ENCODE measurements at regions not wholly inside any gene's neighbourhood (a gene's known extent, or its start where the extent isn't known, plus 50 kb on each side); places are given as distances from the start of the nearest gene placed in this dataset.

GRCh38 chr6:40929176-40929575, 109.8 kb downstream of the UNC5CL start:
- Histone ChIP-seq H4K20me1 (ENCODE audit: insufficient read depth, low read length) (no peaks in the 10 kb centered on the region), H3K79me2 (ENCODE audit: insufficient read depth, low read length) (no peaks in the 10 kb centered on the region), H3K9ac (ENCODE audit: insufficient read depth, low read depth, low read length) (no peak overlapping the region), H3K4me3 (replicated peaks in 1 of 3; ENCODE audit: insufficient read depth in 1 of 3, low read depth in 2 of 3, low read length in 3 of 3) (no peak overlapping the region), H3K4me1 (ENCODE audit: insufficient read depth, low read length) (no peaks in the 10 kb centered on the region), H2AFZ (ENCODE audit: low read length) (no peak overlapping the region), H3K27ac (ENCODE audit: extremely low read length, insufficient read depth, low read length) (no peak overlapping the region), H3K4me2 (ENCODE audit: low read depth, low read length) (no peak overlapping the region), H3K36me3 (replicated peaks in 1 of 2; ENCODE audit: control insufficient read depth in 1 of 2, insufficient read depth in 2 of 2, low read length in 2 of 2) (no peaks in the 10 kb centered on the region), H3K27me3 (ENCODE audit: control insufficient read depth in 1 of 2, insufficient read depth in 2 of 2, low read length in 2 of 2) (peaks cover 3 to 27% of the 10 kb centered on the region in 2 experiments; a peak in 4 of 5 replicates), H3K9me3 (ENCODE audit: low read length) (no peaks in the 10 kb centered on the region)
- no peak for DNase-seq (ENCODE audit: low spot score)
- in situ Hi-C loops (cut with HindIII; ENCODE audit: extremely low pct_ligation_motif_present, low pct_unique_long_range_greater_than_20kb) (no loop called here), intact Hi-C loops (cut with micrococcal nuclease; ENCODE audit: unreplicated experiment) (no loop called here)
- no peak for FAIRE-seq
- TF ChIP-seq BCL3 (CRISPR knock-in tag; IDR thresholded peaks at IDR 0.05): no peak
- no peak for TF ChIP-seq TARDBP (CRISPR knock-in tag; IDR thresholded peaks at IDR 0.05)
- TF ChIP-seq MYNN (CRISPR knock-in tag; IDR thresholded peaks at IDR 0.05; ENCODE audit: low read depth): no peak
- no peak for TF ChIP-seq ZNF510 (CRISPR knock-in tag; IDR thresholded peaks at IDR 0.05; ENCODE audit: low read depth)
- no peak for TF ChIP-seq ZNF567 (CRISPR knock-in tag; IDR thresholded peaks at IDR 0.05; ENCODE audit: borderline replicate concordance)
- no peak for TF ChIP-seq ZNF432 (CRISPR knock-in tag; IDR thresholded peaks at IDR 0.05; ENCODE audit: borderline replicate concordance)
- TF ChIP-seq ZNF589 (CRISPR knock-in tag; conservative IDR thresholded peaks at IDR 0.05): no peak
- no peak for TF ChIP-seq TEAD3 (CRISPR knock-in tag; optimal IDR thresholded peaks at IDR 0.05; ENCODE audit: borderline replicate concordance)
- TF ChIP-seq HNF1A (IDR thresholded peaks at IDR 0.05; ENCODE audit: low read depth): no peak
- no peak for TF ChIP-seq HNF1A (CRISPR knock-in tag; IDR thresholded peaks at IDR 0.05; ENCODE audit: borderline replicate concordance)
- no peak for TF ChIP-seq ZNF776 (CRISPR knock-in tag; IDR thresholded peaks at IDR 0.05)
- TF ChIP-seq PAWR (CRISPR knock-in tag; IDR thresholded peaks at IDR 0.05; ENCODE audit: borderline replicate concordance): no peak
- no peak for TF ChIP-seq ZSCAN29 (CRISPR knock-in tag; conservative IDR thresholded peaks at IDR 0.05)
- ChIA-PET POLR2A (no interaction called here), CTCF (ENCODE audit: low intra/inter-chr PET ratio, low total read pairs) (no interaction called here)
- 12% methylated on average over 3 of the region's 3 CpGs for WGBS (ENCODE audit: low lambda C conversion rate)
- no TSS peak for BruUV-seq (replicated peaks)
- ATAC-seq: no peak
